ENCODE measurements at regions not wholly inside any gene's neighbourhood (a gene's known extent, or its start where the extent isn't known, plus 50 kb on each side); places are given as distances from the start of the nearest gene placed in this dataset.

- DNase-seq (ENCODE audit: low spot score): no peak
Measured at GRCh38 chr9:129330711-129331492, 152.8 kb upstream of the IER5L start.

- DNase-seq (ENCODE audit: low spot score): no peak
Measured at GRCh38 chr9:129328355-129329042, 150.4 kb upstream of the IER5L start.

GRCh38 chr9:129327552-129328328 lies 149.7 kb upstream of the IER5L start:
- DNase-seq (ENCODE audit: low spot score): no peak

GRCh38 chr9:129326061-129327005 lies 148.3 kb upstream of the IER5L start:
- DNase-seq (ENCODE audit: low spot score): no peak

GRCh38 chr9:129324808-129325502 lies 146.9 kb upstream of the IER5L start:
- DNase-seq (ENCODE audit: low spot score): no peak

GRCh38 chr9:129323999-129324553 lies 146.0 kb upstream of the IER5L start:
- DNase-seq (ENCODE audit: low spot score): no peak

- no peak for DNase-seq (ENCODE audit: low spot score)
Measured at GRCh38 chr9:129323376-129323998, 145.4 kb upstream of the IER5L start.

GRCh38 chr9:129322641-129323375 lies 144.7 kb upstream of the IER5L start:
- no peak for DNase-seq (ENCODE audit: low spot score)

- no peak for DNase-seq (ENCODE audit: low spot score)
Measured at GRCh38 chr9:129322022-129322621, 144.1 kb upstream of the IER5L start.

- no peak for DNase-seq (ENCODE audit: low spot score)
Measured at GRCh38 chr9:129321286-129322021, 143.4 kb upstream of the IER5L start.

- peak; percentile 90 for DNase-seq (ENCODE audit: low spot score)
Measured at GRCh38 chr9:129320575-129321285, 142.7 kb upstream of the IER5L start.

GRCh38 chr9:129319938-129320481 lies 141.9 kb upstream of the IER5L start:
- DNase-seq (ENCODE audit: low spot score): no peak

- DNase-seq (ENCODE audit: low spot score): no peak
Measured at GRCh38 chr9:129319076-129319937, 141.2 kb upstream of the IER5L start.

- DNase-seq (ENCODE audit: low spot score): no peak
Measured at GRCh38 chr9:129318121-129319075, 140.3 kb upstream of the IER5L start.
